ENCODE measurements at regions not wholly inside any gene's neighbourhood (a gene's known extent, or its start where the extent isn't known, plus 50 kb on each side); places are given as distances from the start of the nearest gene placed in this dataset.

DNA sequence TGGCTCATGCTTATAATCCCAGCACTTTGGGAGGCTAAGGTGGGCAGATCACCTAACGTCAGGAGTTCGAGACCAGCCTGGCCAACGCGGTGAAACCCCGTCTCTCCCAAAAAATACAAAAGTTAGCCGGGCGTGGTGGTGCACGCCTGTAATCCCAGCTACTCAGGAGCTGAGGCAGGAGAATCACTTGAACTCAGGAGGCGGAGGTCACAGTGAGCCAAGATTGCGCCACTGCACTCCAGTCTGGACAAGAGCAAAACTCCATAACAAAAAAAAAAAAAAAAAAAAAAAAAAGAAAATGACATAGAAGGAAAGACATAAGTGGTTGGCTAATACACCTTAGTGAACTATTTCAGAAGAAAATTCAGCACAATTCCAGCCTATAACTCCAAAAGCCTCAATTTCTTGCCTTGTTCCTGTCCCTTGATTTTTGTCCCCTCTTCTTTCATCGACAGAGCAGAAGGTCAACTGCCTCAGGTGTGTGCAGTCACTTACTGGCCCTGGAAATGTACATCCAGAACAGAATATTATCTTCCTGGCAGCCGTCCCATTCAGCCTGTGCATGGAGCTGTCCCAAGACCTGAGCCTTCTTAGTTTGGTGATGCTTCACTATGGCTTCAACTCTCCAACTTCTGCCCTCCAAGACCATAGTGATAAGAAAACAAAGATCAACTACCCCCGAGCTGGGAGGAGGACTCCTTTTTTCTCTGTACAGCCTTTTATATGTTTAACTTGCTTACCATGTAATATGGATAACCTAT, 117.6 kb downstream of the LY86 start:
- Histone ChIP-seq H3K79me2 (ENCODE audit: insufficient read depth, low read length) (peaks cover 7% of the 10 kb centered on the region), H3K4me3 (replicated peaks in 1 of 3; ENCODE audit: low read depth in 2 of 3, low read length in 3 of 3) (no peak overlapping the region), H3K27ac (ENCODE audit: low read depth in 1 of 2, low read length in 2 of 2) (peak overlapping the region in 1 of 2 donors; percentile 95), H3K4me2 (replicated peaks; ENCODE audit: extremely low read depth, low read length, poor library complexity, severe bottlenecking) (no peak overlapping the region), H3K27me3 (ENCODE audit: control insufficient read depth in 2 of 2, insufficient read depth in 2 of 2, low read length in 2 of 2) (no peaks in the 10 kb centered on the region), H4K20me1 (ENCODE audit: insufficient read depth, low read length) (no peaks in the 10 kb centered on the region), H3K4me1 (ENCODE audit: control insufficient read depth in 1 of 2, insufficient read depth in 2 of 2, low read length in 2 of 2) (peaks cover 71 to 81% of the 10 kb centered on the region in 2 donors), H3K36me3 (replicated peaks in 1 of 2; ENCODE audit: control insufficient read depth in 1 of 2, insufficient read depth in 2 of 2, low read length in 2 of 2) (no peaks in the 10 kb centered on the region), H3K9me3 (replicated peaks in 1 of 2; ENCODE audit: control insufficient read depth in 1 of 2, insufficient read depth in 1 of 2, low read length in 2 of 2) (no peaks in the 10 kb centered on the region), H2AFZ (ENCODE audit: insufficient read depth, low read depth, low read length, poor library complexity, severe bottlenecking) (no peak overlapping the region), H3K9ac (ENCODE audit: insufficient read depth, low read length, poor library complexity, severe bottlenecking) (no peak overlapping the region)
- Mint-ChIP-seq H3K27ac (peak overlapping the region in 5 of 7 donors; percentile 50 to 99 (median 73)), H3K9me3 (peaks cover 0 to 5% (median 0%) of the 10 kb centered on the region in 7 donors), H3K36me3 (peaks cover 18 to 33% of the 10 kb centered on the region in 2 donors), H3K4me1 (peaks cover 85% of the 10 kb centered on the region), H3K4me3 (no peak overlapping the region), H3K27me3 (ENCODE audit: low read depth in 3 of 3) (peaks cover 0 to 2% (median 1%) of the 10 kb centered on the region in 3 donors)
- TF ChIP-seq, protein P1, sequence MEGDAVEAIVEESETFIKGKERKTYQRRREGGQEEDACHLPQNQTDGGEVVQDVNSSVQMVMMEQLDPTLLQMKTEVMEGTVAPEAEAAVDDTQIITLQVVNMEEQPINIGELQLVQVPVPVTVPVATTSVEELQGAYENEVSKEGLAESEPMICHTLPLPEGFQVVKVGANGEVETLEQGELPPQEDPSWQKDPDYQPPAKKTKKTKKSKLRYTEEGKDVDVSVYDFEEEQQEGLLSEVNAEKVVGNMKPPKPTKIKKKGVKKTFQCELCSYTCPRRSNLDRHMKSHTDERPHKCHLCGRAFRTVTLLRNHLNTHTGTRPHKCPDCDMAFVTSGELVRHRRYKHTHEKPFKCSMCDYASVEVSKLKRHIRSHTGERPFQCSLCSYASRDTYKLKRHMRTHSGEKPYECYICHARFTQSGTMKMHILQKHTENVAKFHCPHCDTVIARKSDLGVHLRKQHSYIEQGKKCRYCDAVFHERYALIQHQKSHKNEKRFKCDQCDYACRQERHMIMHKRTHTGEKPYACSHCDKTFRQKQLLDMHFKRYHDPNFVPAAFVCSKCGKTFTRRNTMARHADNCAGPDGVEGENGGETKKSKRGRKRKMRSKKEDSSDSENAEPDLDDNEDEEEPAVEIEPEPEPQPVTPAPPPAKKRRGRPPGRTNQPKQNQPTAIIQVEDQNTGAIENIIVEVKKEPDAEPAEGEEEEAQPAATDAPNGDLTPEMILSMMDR (IDR thresholded peaks at IDR 0.05), result no peak
- intact Hi-C loops (cut with micrococcal nuclease), result loop anchor here in 1 of 2 donors (10.0 kb wide), 1 partner anchor 539 kb away; no protein-coding TSS in a partner anchor
- 100% methylated on average over 8 of the region's 13 CpGs for WGBS (ENCODE audit: insufficient coverage)
- no peak for DNase-seq

DNA sequence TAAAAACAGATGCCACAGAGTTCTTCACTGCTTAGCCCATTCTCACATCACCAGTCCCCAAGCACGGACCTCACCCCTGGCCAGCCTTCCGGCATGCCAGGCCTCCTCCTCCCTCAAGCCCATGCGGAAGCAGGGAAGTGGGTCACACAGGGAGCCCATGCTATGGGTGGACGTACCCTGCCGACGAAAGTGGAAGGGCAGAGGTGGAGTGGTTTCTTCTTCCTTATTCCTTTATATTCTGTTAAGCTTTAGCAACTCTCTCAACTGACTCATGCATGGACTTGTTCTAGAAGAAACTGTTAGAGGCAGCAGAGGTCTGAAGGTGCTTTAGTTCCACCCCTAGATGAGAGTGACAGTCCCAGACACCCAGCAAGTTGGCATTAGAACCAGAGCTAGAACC, 118.6 kb downstream of the LY86 start:
- no peaks in the 10 kb centered on the region for H3K27me3 ChIP-seq (ENCODE audit: control insufficient read depth in 2 of 2, insufficient read depth in 2 of 2, low read length in 2 of 2)
- H3K4me1 ChIP-seq (ENCODE audit: control insufficient read depth in 1 of 2, insufficient read depth in 2 of 2, low read length in 2 of 2), result peaks cover 71 to 81% of the 10 kb centered on the region in 2 donors
- Mint-ChIP-seq H3K9me3 (peaks cover 0 to 8% (median 0%) of the 10 kb centered on the region in 7 donors), H3K4me1 (peaks cover 85% of the 10 kb centered on the region), H3K36me3 (peaks cover 18 to 36% of the 10 kb centered on the region in 2 donors), H3K4me3 (peak overlapping the region; percentile 64 to 80), H3K27ac (peak overlapping the region; percentile 94 to 99 (median 95)), H3K27me3 (ENCODE audit: low read depth in 3 of 3) (peaks cover 0 to 2% (median 1%) of the 10 kb centered on the region in 3 donors)
- WGBS (ENCODE audit: insufficient coverage), result 0% methylated on average over 1 of the region's 6 CpGs
- intact Hi-C loops (cut with micrococcal nuclease), result loop anchor here in 1 of 2 donors (10.0 kb wide), 1 partner anchor 538 kb away; no protein-coding TSS in a partner anchor
- peak overlapping the region; percentile 85 to 95 for H3K27ac ChIP-seq (ENCODE audit: low read depth in 1 of 2, low read length in 2 of 2)
- H3K4me2 ChIP-seq (replicated peaks; ENCODE audit: extremely low read depth, low read length, poor library complexity, severe bottlenecking), result peak overlapping the region; percentile 53
- TF ChIP-seq, protein P1 (IDR thresholded peaks at IDR 0.05), result no peak
- no peaks in the 10 kb centered on the region for H3K9me3 ChIP-seq (replicated peaks in 1 of 2; ENCODE audit: control insufficient read depth in 1 of 2, insufficient read depth in 1 of 2, low read length in 2 of 2)
- no peaks in the 10 kb centered on the region for H3K36me3 ChIP-seq (replicated peaks in 1 of 2; ENCODE audit: control insufficient read depth in 1 of 2, insufficient read depth in 2 of 2, low read length in 2 of 2)
- peak overlapping the region; percentile 78 for H2AFZ ChIP-seq (ENCODE audit: insufficient read depth, low read depth, low read length, poor library complexity, severe bottlenecking)
- H3K4me3 ChIP-seq (replicated peaks in 1 of 3; ENCODE audit: low read depth in 2 of 3, low read length in 3 of 3), result peak overlapping the region; percentile 6 to 55 (median 19)
- H3K9ac ChIP-seq (ENCODE audit: insufficient read depth, low read length, poor library complexity, severe bottlenecking), result peak overlapping the region; percentile 66
- no peaks in the 10 kb centered on the region for H4K20me1 ChIP-seq (ENCODE audit: insufficient read depth, low read length)
- peaks cover 10% of the 10 kb centered on the region for H3K79me2 ChIP-seq (ENCODE audit: insufficient read depth, low read length)
- peak; percentile 77 to 91 (median 84) for DNase-seq

Data from CD14-positive monocyte (primary cell).